Neural cell (in vitro differentiated cells): ENCODE measurements at regions not wholly inside any gene's neighbourhood (a gene's known extent, or its start where the extent isn't known, plus 50 kb on each side); places are given as distances from the start of the nearest gene placed in this dataset.

Source experiments
- H2AFZ ChIP-seq: fragments of 200-600, 300-800 bp; sonication (generic), shearing (Covaris generic); 2 replicates; pipeline ENCODE4 v1.6.0; 2014; ENCODE audit warnings: low read depth, mild to moderate bottlenecking, antibody characterized with exemption, low read length, moderate library complexity
- H3F3A ChIP-seq: fragments of 200-600 bp; shearing (Covaris generic); 2 replicates; pipeline ENCODE4 v1.6.1; 2016; ENCODE audit warnings: mild to moderate bottlenecking, moderate library complexity, mixed read lengths, antibody characterized with exemption, low read length; ENCODE audit not compliant: insufficient read depth, poor library complexity, severe bottlenecking
- H3K27ac ChIP-seq: fragments of 200-600, 300-800 bp; sonication (generic), shearing (Covaris generic); 2 replicates; pipeline ENCODE4 v1.5.1; 2014; ENCODE audit warnings: mild to moderate bottlenecking, low read length, moderate library complexity
- H3K27me3 ChIP-seq: fragments of 300-800, 200-600 bp; sonication (generic), shearing (Covaris generic); 2 replicates; pipeline ENCODE4 v1.6.0; 2014; ENCODE audit warnings: mild to moderate bottlenecking, low read depth, low read length, moderate library complexity; ENCODE audit not compliant: insufficient read depth
- H3K36me3 ChIP-seq: fragments of 300-800, 200-600 bp; sonication (generic), shearing (Covaris generic); 2 replicates; pipeline ENCODE4 v1.5.1; 2014; ENCODE audit warnings: mild to moderate bottlenecking, antibody characterized with exemption, low read length, moderate library complexity; ENCODE audit not compliant: insufficient read depth
- H3K4me2 ChIP-seq: fragments of 300-800, 200-600 bp; sonication (generic), shearing (Covaris generic); 2 replicates; pipeline ENCODE4 v1.6.0; 2014; ENCODE audit warnings: mild to moderate bottlenecking, low read length
- H3K4me3 ChIP-seq: fragments of 300-800, 200-600 bp; sonication (generic), shearing (Covaris generic); 2 replicates; pipeline ENCODE4 v1.5.1; 2014; ENCODE audit warnings: mild to moderate bottlenecking, low read length, moderate library complexity
- H3K79me2 ChIP-seq: fragments of 200-600 bp; shearing (Covaris generic); replicated peaks from 2 replicates; pipeline ENCODE4 v1.6.0; 2014; ENCODE audit warnings: mild to moderate bottlenecking, low read length, moderate library complexity; ENCODE audit not compliant: insufficient read depth
- H3K9ac ChIP-seq: fragments of 300-800, 200-600 bp; sonication (generic), shearing (Covaris generic); 2 replicates; pipeline ENCODE4 v1.6.1; 2016; ENCODE audit warnings: mild to moderate bottlenecking, low read length, mixed read lengths
- H3K9me2 ChIP-seq: fragments of 200-600 bp; shearing (Covaris generic); 2 replicates; pipeline ENCODE4 v1.6.1; 2016; ENCODE audit warnings: mild to moderate bottlenecking, low read length, mixed read lengths; ENCODE audit not compliant: insufficient read depth
- H3K9me3 ChIP-seq: fragments of 200-600, 300-800 bp; sonication (generic), shearing (Covaris generic); 2 replicates; pipeline ENCODE4 v1.6.1; 2016; ENCODE audit warnings: mild to moderate bottlenecking, mixed run types, low read length, moderate library complexity, mixed read lengths
- H4K20me1 ChIP-seq: fragments of 200-600 bp; shearing (Covaris generic); 2 replicates; pipeline ENCODE4 v1.6.1; 2016; ENCODE audit warnings: mild to moderate bottlenecking, mixed run types; ENCODE audit not compliant: insufficient read depth
- CTCF ChIP-seq: fragments of 450-650 bp; IDR thresholded peaks from 2 replicates; pipeline ENCODE4 v1.5.1; 2014; ENCODE audit warnings: antibody characterized with exemption, mild to moderate bottlenecking, moderate library complexity; ENCODE audit not compliant: poor library complexity, severe bottlenecking
- EP300 ChIP-seq: fragments of 450-650 bp; conservative IDR thresholded peaks from 2 replicates; pipeline ENCODE4 v1.6.1; 2014; ENCODE audit warnings: antibody characterized with exemption, mild to moderate bottlenecking, moderate library complexity; ENCODE audit not compliant: poor library complexity, severe bottlenecking
- EZH2 ChIP-seq: fragments of 200-600, 300-800 bp; shearing (Covaris generic), sonication (generic); IDR thresholded peaks from 2 replicates; pipeline ENCODE4 v1.6.1; 2014; ENCODE audit warnings: antibody characterized with exemption, low read length, borderline replicate concordance, mild to moderate bottlenecking; ENCODE audit not compliant: insufficient read depth, poor library complexity, severe bottlenecking
- MXI1 ChIP-seq: fragments of 450-650 bp; conservative IDR thresholded peaks from 2 replicates; pipeline ENCODE4 v1.6.1; 2014; ENCODE audit warnings: antibody characterized with exemption, mild to moderate bottlenecking; ENCODE audit not compliant: poor library complexity, severe bottlenecking
- POLR2AphosphoS5 ChIP-seq: IDR thresholded peaks from 2 replicates; pipeline ENCODE4 v1.6.1; 2012
- RAD21 ChIP-seq: fragments of 450-650 bp; conservative IDR thresholded peaks from 2 replicates; pipeline ENCODE4 v1.6.1; 2014; ENCODE audit warnings: antibody characterized with exemption, mild to moderate bottlenecking, moderate library complexity
- REST ChIP-seq: IDR thresholded peaks from 2 replicates; pipeline ENCODE4 v1.6.1; 2012; ENCODE audit warnings: borderline replicate concordance
- SMC3 ChIP-seq: fragments of 450-650 bp; conservative IDR thresholded peaks from 2 replicates; pipeline ENCODE4 v1.6.1; 2014; ENCODE audit warnings: antibody characterized with exemption, mild to moderate bottlenecking, moderate library complexity; ENCODE audit not compliant: poor library complexity
- TAF1 ChIP-seq: IDR thresholded peaks from 2 replicates; pipeline ENCODE4 v1.6.1; 2012; ENCODE audit warnings: low read depth

- Histone ChIP-seq H3K4me3 (no peak overlapping the region), H3K27ac (no peak overlapping the region), H4K20me1 (no peaks in the 10 kb centered on the region), H3K36me3 (no peaks in the 10 kb centered on the region), H3K9me2 (no peaks in the 10 kb centered on the region), H3K27me3 (no peaks in the 10 kb centered on the region), H3K79me2 (no peaks in the 10 kb centered on the region), H3K4me2 (no peak overlapping the region), H3F3A (no peaks in the 10 kb centered on the region), H3K9ac (no peak overlapping the region), H2AFZ (no peak overlapping the region), H3K9me3 (no peaks in the 10 kb centered on the region)
- TF ChIP-seq EP300 (no peak), RAD21 (no peak), EZH2 (no peak), SMC3 (no peak), TAF1 (no peak), POLR2AphosphoS5 (no peak), CTCF (no peak), MXI1 (no peak), REST (no peak)
Observed at GRCh38 chr17:36675250-36675649, 73.9 kb downstream of the MRM1 start.

GRCh38 chr17:36675786-36676185 lies 74.4 kb downstream of the MRM1 start:
- Histone ChIP-seq H3F3A (no peaks in the 10 kb centered on the region), H3K9me3 (no peaks in the 10 kb centered on the region), H3K27me3 (no peaks in the 10 kb centered on the region), H2AFZ (no peak overlapping the region), H3K4me3 (no peak overlapping the region), H3K79me2 (no peaks in the 10 kb centered on the region), H3K9ac (no peak overlapping the region), H4K20me1 (no peaks in the 10 kb centered on the region), H3K27ac (no peak overlapping the region), H3K4me2 (no peak overlapping the region), H3K9me2 (no peaks in the 10 kb centered on the region), H3K36me3 (no peaks in the 10 kb centered on the region)
- no peak for TF ChIP-seq SMC3
- TF ChIP-seq EZH2, result no peak
- TF ChIP-seq POLR2AphosphoS5, result no peak
- TF ChIP-seq TAF1, result no peak
- TF ChIP-seq MXI1, result no peak
- TF ChIP-seq REST, result no peak
- TF ChIP-seq RAD21, result no peak
- no peak for TF ChIP-seq EP300
- no peak for TF ChIP-seq CTCF
